HG02943 (cell line): ENCODE measurements at regions not wholly inside any gene's neighbourhood (a gene's known extent, or its start where the extent isn't known, plus 50 kb on each side); places are given as distances from the start of the nearest gene placed in this dataset.
"Not testable (repeated sequence)": the region's sequence is repeated elsewhere in the genome, so short reads cannot be mapped to it uniquely, and the experiment has no call there.

Source experiments
- ATAC-seq: cut with Tn5 transposase; IDR thresholded peaks from one replicate; pipeline ENCODE4 v1.9.1; 2021; ENCODE audit warnings: mild to moderate bottlenecking, low read depth, moderate library complexity; ENCODE audit not compliant: unreplicated experiment

DNA sequence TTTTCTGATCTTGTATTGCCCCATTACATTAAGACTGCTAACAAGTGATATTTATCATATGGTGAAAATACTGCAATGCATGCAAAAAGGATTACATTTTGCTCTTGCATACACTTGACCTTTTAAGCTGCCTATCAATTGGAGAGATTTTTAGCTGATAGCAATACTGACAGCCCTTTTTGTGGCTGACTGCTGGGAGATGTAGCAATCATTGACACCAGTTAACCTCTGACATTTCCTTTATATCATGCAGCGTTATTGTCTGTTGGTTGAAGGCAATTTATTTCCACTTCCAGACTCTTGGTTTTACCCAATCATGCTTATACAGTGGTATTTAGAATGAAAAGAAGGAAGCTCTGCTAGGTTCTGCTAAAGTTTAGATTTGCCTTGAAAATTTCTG lies 364.0 kb downstream of the LMO7 start:
- ATAC-seq, result no peak

- no peak for ATAC-seq
These were observed 360.5 kb downstream of the LMO7 start for GRCh38 chr13:75996582-75996981.

DNA sequence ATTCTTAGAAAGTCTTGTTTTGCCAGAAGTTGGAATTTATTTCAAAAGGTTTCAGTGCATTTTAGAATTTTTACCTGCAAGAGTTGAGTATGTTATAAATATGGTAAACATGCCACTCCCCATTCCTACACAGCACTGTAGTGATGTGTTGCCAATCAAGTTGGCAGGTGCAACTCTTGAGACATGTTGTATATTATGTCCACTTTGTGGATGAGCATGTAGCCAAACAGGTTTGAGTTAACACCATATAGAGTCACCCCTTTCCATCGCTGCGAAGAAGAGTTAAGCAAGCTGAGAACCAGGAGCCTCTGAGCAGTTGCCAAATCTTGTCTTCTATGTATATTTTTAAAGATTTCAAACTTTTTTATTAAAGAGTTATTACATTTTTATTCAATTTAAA lies 359.8 kb downstream of the LMO7 start:
- ATAC-seq, result no peak

DNA sequence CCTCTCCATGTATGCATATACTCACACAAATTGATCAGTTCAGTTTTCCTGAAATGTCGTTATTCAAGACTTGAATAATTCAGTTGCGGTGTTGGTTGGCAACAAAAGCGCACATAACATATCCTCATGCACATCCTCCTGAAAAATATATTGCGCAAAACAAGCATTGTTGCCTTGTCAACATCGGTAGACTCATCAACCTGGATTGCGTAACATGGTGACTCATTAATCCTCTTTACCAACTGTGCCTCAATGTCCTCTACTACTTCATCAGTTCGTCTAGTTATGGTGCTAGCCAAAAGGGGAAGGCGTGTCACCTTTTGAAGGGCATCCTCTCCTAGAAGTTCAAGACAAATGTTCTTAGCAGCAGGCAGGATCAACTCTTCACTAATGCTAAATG lies 357.7 kb downstream of the LMO7 start:
- ATAC-seq, result no peak

DNA sequence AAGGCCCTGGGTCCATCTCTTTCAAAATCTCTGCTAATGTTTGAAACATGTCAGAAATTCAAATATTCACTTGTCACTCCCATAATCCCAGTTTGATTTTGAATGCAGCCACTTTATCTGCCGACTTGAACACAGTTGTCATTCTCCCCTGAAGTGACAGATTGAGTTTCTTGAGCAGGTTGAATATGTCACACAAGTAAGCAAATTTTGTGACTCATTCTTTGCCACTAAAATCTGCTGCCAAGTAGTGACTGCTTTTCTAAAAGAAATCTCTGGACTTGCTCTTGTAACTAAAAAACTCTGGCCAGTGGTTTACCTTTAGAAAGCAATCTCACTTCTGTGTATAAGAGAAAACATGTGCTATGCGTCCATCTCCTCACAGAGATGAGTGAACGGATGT lies 357.1 kb downstream of the LMO7 start:
- ATAC-seq, result no peak

GRCh38 chr13:75986818-75987217 lies 350.7 kb downstream of the LMO7 start:
- peak; percentile 95 for ATAC-seq

DNA sequence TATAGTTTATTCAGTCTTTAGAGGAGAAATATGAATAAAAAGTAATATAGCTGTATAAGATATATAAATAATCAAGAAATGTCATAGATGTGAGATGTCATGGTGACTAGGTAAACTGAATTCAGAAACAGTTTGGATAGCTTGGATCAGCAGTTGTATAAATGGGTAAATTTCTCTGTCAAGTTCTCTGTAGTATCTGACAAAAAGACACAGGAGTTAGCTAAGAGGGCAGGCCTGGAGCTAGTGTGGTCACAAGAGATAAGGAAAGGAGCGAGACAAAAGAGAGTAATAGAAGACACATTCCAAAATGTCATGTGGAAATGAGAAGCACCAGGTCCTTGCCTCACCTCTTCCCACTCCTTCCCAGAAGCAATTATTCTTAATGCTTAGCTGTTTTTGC lies 349.0 kb downstream of the LMO7 start:
- ATAC-seq, result no peak

DNA sequence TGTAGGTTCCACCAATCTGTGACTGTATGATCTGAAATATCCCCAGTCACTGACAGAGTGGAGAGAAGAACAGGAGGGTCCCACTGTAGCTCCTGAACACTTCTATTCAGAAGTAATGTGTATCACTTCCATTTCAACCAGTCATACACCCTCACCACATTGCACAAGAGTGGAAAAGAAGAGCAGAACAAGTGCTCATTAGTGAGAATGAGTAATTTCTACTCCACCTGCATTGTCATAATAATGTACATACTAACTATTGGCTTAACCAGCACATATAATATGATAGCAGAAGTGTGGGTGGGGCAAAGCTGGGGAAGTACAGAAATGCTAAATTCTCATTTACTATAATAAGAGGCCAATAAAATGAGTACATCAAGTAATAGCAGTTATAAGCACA lies 342.7 kb downstream of the LMO7 start:
- ATAC-seq, result no peak

- ATAC-seq, result no peak
These were observed 332.1 kb downstream of the LMO7 start for GRCh38 chr13:75968103-75968838.

DNA sequence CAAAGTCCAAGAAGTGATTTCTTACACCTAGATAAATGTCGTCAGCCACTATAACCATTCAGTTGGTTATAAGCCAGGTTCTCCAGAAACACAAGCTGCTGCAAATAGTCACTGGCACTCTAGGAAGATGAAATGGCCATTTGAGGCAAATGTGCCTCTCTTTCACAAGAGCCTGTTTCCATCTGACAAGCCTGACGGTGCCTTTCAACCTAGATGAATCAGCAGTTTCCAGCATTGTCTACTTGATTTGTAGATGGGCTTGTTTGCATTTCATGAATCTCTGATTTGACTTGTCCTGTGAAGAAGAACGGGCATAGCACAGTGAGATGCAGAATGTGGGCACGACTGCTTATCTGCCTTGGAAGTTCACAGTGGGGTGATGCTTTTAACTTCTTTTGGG lies 327.2 kb downstream of the LMO7 start:
- no peak for ATAC-seq

GRCh38 chr13:75961911-75962310 lies 325.8 kb downstream of the LMO7 start:
- no peak for ATAC-seq

GRCh38 chr13:75960538-75960994 lies 324.4 kb downstream of the LMO7 start:
- ATAC-seq, result peak; percentile 70

DNA sequence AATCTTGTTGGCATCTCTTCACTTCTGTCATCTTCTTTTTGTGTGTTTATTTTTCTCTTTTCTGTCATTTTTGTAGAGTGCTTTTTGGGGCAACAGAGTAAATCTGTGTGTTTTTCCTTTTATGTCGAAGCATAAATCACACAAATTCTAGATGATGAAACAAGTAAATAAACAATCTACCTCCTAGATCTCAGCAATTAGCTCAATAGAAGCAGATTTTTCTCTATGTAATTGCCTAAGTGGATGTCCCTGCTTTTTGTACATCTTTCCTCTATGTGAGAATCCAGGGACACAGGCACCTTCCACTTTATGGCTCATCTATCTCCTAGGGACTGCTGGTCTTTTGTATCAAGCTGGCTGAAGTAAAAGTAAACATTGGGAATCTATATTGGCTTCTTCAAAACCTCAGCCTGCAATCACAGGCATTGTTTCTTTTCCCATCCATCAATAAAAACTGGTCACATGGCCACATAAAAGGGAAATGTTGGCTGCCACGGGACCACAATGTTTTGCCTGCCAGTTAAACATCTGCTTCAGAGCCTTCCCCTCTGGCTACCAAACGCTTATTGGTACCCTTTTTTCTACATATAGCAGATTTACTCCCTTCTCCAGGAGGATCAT lies 323.8 kb downstream of the LMO7 start:
- no peak for ATAC-seq

GRCh38 chr13:75953589-75953988 lies 317.5 kb downstream of the LMO7 start:
- not testable (repeated sequence) for ATAC-seq

GRCh38 chr13:75947448-75947847 lies 311.3 kb downstream of the LMO7 start:
- ATAC-seq, result no peak

GRCh38 chr13:75946536-75947284 lies 310.6 kb downstream of the LMO7 start:
- no peak for ATAC-seq

DNA sequence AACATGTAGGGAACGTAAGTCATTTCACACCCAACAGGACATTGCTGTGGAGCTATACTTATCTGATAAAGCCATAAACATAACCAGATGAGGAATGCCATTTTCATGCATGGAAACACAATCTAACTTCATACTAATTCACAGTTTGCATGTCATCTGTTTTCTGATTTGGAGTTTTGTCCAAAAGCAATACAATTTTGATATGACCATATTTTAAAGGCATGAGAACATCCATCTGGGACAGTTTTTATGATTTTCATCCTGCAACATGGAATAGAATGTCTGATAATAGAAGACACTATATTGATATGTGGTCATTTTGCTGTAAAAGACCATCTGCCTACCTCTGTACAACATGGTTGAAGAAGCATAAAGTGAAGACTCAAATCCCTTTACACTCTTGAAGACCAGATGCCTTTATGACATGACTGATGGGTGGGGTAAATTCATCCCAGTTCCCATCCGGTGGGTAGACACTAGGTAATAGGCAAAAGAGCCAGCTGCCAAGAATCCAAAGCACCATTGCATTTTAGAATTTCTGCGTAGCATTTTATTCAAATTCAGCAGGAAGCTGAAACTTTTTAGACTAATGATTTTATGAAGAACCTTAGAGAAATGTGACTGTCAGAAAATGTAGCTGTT lies 309.8 kb downstream of the LMO7 start:
- ATAC-seq, result no peak

- ATAC-seq, result no peak
These were observed 302.9 kb downstream of the LMO7 start for GRCh38 chr13:75938811-75939560.

GRCh38 chr13:75936791-75937190 lies 300.7 kb downstream of the LMO7 start:
- no peak for ATAC-seq

- ATAC-seq, result no peak
These were observed 299.7 kb downstream of the LMO7 start for GRCh38 chr13:75935805-75936204.
